Keratinocyte (primary cell): ENCODE measurements at regions not wholly inside any gene's neighbourhood (a gene's known extent, or its start where the extent isn't known, plus 50 kb on each side); places are given as distances from the start of the nearest gene placed in this dataset.

Experiments
- DNase-seq: peaks from one replicate; pipeline ENCODE4 v3.0.0-alpha.2; 2011; ENCODE audit warnings: low read depth, missing footprints, low spot score
- FAIRE-seq: peaks from 2 replicates; lab custom pipeline; 2011; peaks lifted over from hg19 to GRCh38; lab: Jason Lieb, UNC
- H2AFZ ChIP-seq: 2 replicates; pipeline ENCODE4 v1.6.0; 2012; ENCODE audit warnings: low read length, control low read depth, inconsistent platforms; ENCODE audit not compliant: control insufficient read depth
- H3K27ac ChIP-seq: 2 replicates; pipeline ENCODE4 v1.5.1; 2011; ENCODE audit warnings: low read length; ENCODE audit not compliant: control insufficient read depth, insufficient read depth
- H3K27me3 ChIP-seq: 3 replicates; pipeline ENCODE4 v1.6.0; 2011; ENCODE audit warnings: low read length; ENCODE audit not compliant: control insufficient read depth, insufficient read depth; ENCODE audit errors: extremely low read depth
- H3K36me3 ChIP-seq, 2 experiments: 2 replicates in 1 of 2; 3 replicates in 1 of 2; pipeline ENCODE4 v1.5.1; 2011; ENCODE audit warnings: low read length in 2 of 2, mild to moderate bottlenecking in 1 of 2; ENCODE audit not compliant: control insufficient read depth in 2 of 2, insufficient read depth in 2 of 2; ENCODE audit errors: extremely low read depth in 1 of 2
- H3K4me1 ChIP-seq: 3 replicates; pipeline ENCODE4 v1.5.1; 2011; ENCODE audit warnings: low read length; ENCODE audit not compliant: control insufficient read depth, insufficient read depth; ENCODE audit errors: extremely low read depth
- H3K4me2 ChIP-seq: 3 replicates; pipeline ENCODE4 v1.6.0; 2011; ENCODE audit warnings: low read depth, low read length; ENCODE audit not compliant: control insufficient read depth, insufficient read depth; ENCODE audit errors: extremely low read depth
- H3K4me3 ChIP-seq, 3 experiments: fragments of 200-600 bp in 1 of 3; sonication (generic) in 1 of 3; 2 replicates in 2 of 3; 3 replicates in 1 of 3; pipeline ENCODE4 v1.5.1; 2011 to 2016; ENCODE audit warnings: low read length in 3 of 3, mild to moderate bottlenecking in 3 of 3, control low read depth in 2 of 3, inconsistent platforms in 1 of 3, low read depth in 1 of 3, mixed read lengths in 1 of 3, mixed run types in 1 of 3, moderate library complexity in 1 of 3; ENCODE audit not compliant: control insufficient read depth in 2 of 3, insufficient read depth in 2 of 3; ENCODE audit errors: extremely low read depth in 1 of 3
- H3K79me2 ChIP-seq: 2 replicates; pipeline ENCODE4 v1.6.0; 2012; ENCODE audit warnings: low read length; ENCODE audit not compliant: control insufficient read depth, insufficient read depth
- H3K9ac ChIP-seq: 3 replicates; pipeline ENCODE4 v1.6.0; 2011; ENCODE audit warnings: low read length; ENCODE audit not compliant: control insufficient read depth, insufficient read depth; ENCODE audit errors: extremely low read depth
- H3K9me1 ChIP-seq: 3 replicates; pipeline ENCODE4 v1.6.0; 2011; ENCODE audit warnings: low read length; ENCODE audit not compliant: control insufficient read depth, insufficient read depth; ENCODE audit errors: extremely low read depth
- H3K9me3 ChIP-seq: 2 replicates; pipeline ENCODE4 v1.5.1; 2012; ENCODE audit warnings: low read depth, low read length; ENCODE audit not compliant: control insufficient read depth
- H4K20me1 ChIP-seq: 3 replicates; pipeline ENCODE4 v1.6.0; 2011; ENCODE audit warnings: low read length; ENCODE audit not compliant: control insufficient read depth, insufficient read depth; ENCODE audit errors: extremely low read depth
- CTCF ChIP-seq, 3 experiments: IDR thresholded peaks in 1 of 3; conservative IDR thresholded peaks in 1 of 3; optimal IDR thresholded peaks in 1 of 3; 2 replicates in 2 of 3; 3 replicates in 1 of 3; pipeline versions ENCODE3 to v1.5.1; 2011; ENCODE audit warnings: low read length in 3 of 3, mild to moderate bottlenecking in 3 of 3, moderate library complexity in 2 of 3, control low read depth in 1 of 3, inconsistent platforms in 1 of 3; ENCODE audit not compliant: insufficient read depth in 2 of 3; ENCODE audit errors: extremely low read depth in 1 of 3
- EZH2 ChIP-seq: IDR thresholded peaks from one replicate; pipeline ENCODE4 v1.6.1; 2012; ENCODE audit warnings: inconsistent platforms, mild to moderate bottlenecking, low read length, moderate library complexity
- dilution Hi-C: fragments of 300-500 bp; cut with MboI; formaldehyde crosslinking; loops from one replicate; pipeline ENCODE4 v1.7.0; 2020; ENCODE audit warnings: low sequenced_read_pairs; ENCODE audit not compliant: extremely low pct_ligation_motif_present

- H3K36me3 ChIP-seq, result no peaks in the 10 kb centered on the region
- no peaks in the 10 kb centered on the region for H3K9me1 ChIP-seq
- no peaks in the 10 kb centered on the region for H4K20me1 ChIP-seq
- H2AFZ ChIP-seq, result no peak overlapping the region
- H3K9me3 ChIP-seq, result no peaks in the 10 kb centered on the region
- H3K27ac ChIP-seq, result no peak overlapping the region
- no peaks in the 10 kb centered on the region for H3K4me1 ChIP-seq
- dilution Hi-C loops, result no loop called here
- no peak overlapping the region for H3K4me3 ChIP-seq
- TF ChIP-seq CTCF (optimal IDR thresholded peaks at IDR 0.05 in 1 of 3, IDR thresholded peaks at IDR 0.05 in 1 of 3, conservative IDR thresholded peaks at IDR 0.05 in 1 of 3; ENCODE audit: extremely low read depth in 1 of 3, insufficient read depth in 2 of 3, low read length in 3 of 3), result no peak
- TF ChIP-seq EZH2, result no peak
- no peaks in the 10 kb centered on the region for H3K79me2 ChIP-seq
- H3K9ac ChIP-seq, result no peak overlapping the region
- FAIRE-seq (no peak), DNase-seq (no peak)
- H3K4me2 ChIP-seq, result no peak overlapping the region
- H3K27me3 ChIP-seq, result no peaks in the 10 kb centered on the region
Observed at GRCh38 chr4:141900856-141901255, 264.5 kb downstream of the IL15 start.

- Histone ChIP-seq H3K27ac (no peak overlapping the region), H3K9me1 (no peaks in the 10 kb centered on the region), H3K4me1 (no peaks in the 10 kb centered on the region), H3K36me3 (no peaks in the 10 kb centered on the region), H3K4me2 (no peak overlapping the region), H3K27me3 (no peaks in the 10 kb centered on the region), H4K20me1 (no peaks in the 10 kb centered on the region), H3K4me3 (no peak overlapping the region), H3K79me2 (no peaks in the 10 kb centered on the region), H3K9me3 (no peaks in the 10 kb centered on the region), H2AFZ (no peak overlapping the region), H3K9ac (no peak overlapping the region)
- DNase-seq, result no peak
- dilution Hi-C loops, result no loop called here
- FAIRE-seq, result no peak
- TF ChIP-seq CTCF (optimal IDR thresholded peaks at IDR 0.05 in 1 of 3, IDR thresholded peaks at IDR 0.05 in 1 of 3, conservative IDR thresholded peaks at IDR 0.05 in 1 of 3; ENCODE audit: extremely low read depth in 1 of 3, insufficient read depth in 2 of 3, low read length in 3 of 3) (no peak), EZH2 (no peak)
Observed at GRCh38 chr4:141905751-141906150, 269.4 kb downstream of the IL15 start.
